K562 (cell line): ENCODE measurements at regions not wholly inside any gene's neighbourhood (a gene's known extent, or its start where the extent isn't known, plus 50 kb on each side); places are given as distances from the start of the nearest gene placed in this dataset.

Source experiments
- ATAC-seq: fragments of 200-7000 bp; cut with Tn5 transposase; 3 replicates; pipeline ENCODE4 v1.9.1; 2020; ENCODE audit warnings: moderate library complexity
- BruUV-seq: library from RNA; stranded (reverse); fragments of 400-500 nt; replicated peaks from 2 replicates; lab custom pipeline; 2021; lab: Mats Ljungman, UMichigan
- CTCF ChIA-PET: fragments of 300-600 bp; formaldehyde crosslinking; extraction: SDS; loops from one replicate; lab custom pipeline; 2021; ENCODE audit warnings: low intra/inter-chr PET ratio; lab: Yijun Ruan, JAX
- POLR2A ChIA-PET: fragments of 300-600, 350-650 bp; sonication (Branson Sonifier 250); formaldehyde crosslinking; extraction: SDS; loops from one replicate; lab custom pipeline; 2021; ENCODE audit warnings: antibody characterized with exemption, inconsistent platforms; lab: Yijun Ruan, JAX
- DNase-seq, 4 experiments: peaks; one replicate each; pipeline versions ENCODE4 v3.0.0 to v3.0.0-alpha.2; 2011 to 2018; ENCODE audit warnings: low spot score in 3 of 4, mixed read lengths in 3 of 4; ENCODE audit errors: extremely low read depth in 1 of 4
- FAIRE-seq: peaks from 2 replicates; lab custom pipeline; 2011; peaks lifted over from hg19 to GRCh38; lab: Jason Lieb, UNC
- H2AFZ ChIP-seq: 2 replicates; pipeline ENCODE4 v1.6.0; 2011; ENCODE audit warnings: low read depth, low read length, control low read depth, inconsistent platforms
- H3K27ac ChIP-seq: fragments of 200-600 bp; 3 replicates; pipeline ENCODE4 v1.8.0; 2011; ENCODE audit warnings: low read depth, mild to moderate bottlenecking, control low read depth, inconsistent platforms, low read length, moderate library complexity, mixed read lengths; ENCODE audit errors: extremely low read depth
- H3K27me3 ChIP-seq, 2 experiments: fragments of 300-600 bp in 1 of 2; 2 replicates in 1 of 2; 3 replicates in 1 of 2; pipeline versions ENCODE4 v1.6.0 to v1.8.0; 2011; ENCODE audit warnings: inconsistent platforms in 2 of 2, low read length in 2 of 2, mild to moderate bottlenecking in 1 of 2, mixed read lengths in 1 of 2, moderate library complexity in 1 of 2; ENCODE audit not compliant: control insufficient read depth in 2 of 2, insufficient read depth in 2 of 2
- H3K36me3 ChIP-seq: fragments of 300-600 bp; 3 replicates; pipeline ENCODE4 v1.8.0; 2011; ENCODE audit warnings: mild to moderate bottlenecking, low read length, inconsistent platforms; ENCODE audit not compliant: control insufficient read depth, insufficient read depth
- H3K4me1 ChIP-seq, 2 experiments: fragments of 200-600 bp in 1 of 2; replicated peaks in 1 of 2; 2 replicates in 1 of 2; 3 replicates in 1 of 2; pipeline versions ENCODE4 v1.5.1 to v1.8.0; 2011; ENCODE audit warnings: inconsistent platforms in 2 of 2, low read length in 2 of 2, mild to moderate bottlenecking in 1 of 2, mixed read lengths in 1 of 2, moderate library complexity in 1 of 2; ENCODE audit not compliant: control insufficient read depth in 2 of 2, insufficient read depth in 2 of 2
- H3K4me2 ChIP-seq: 2 replicates; pipeline ENCODE4 v1.6.1; 2011; ENCODE audit warnings: low read length, control low read depth, inconsistent platforms, mixed read lengths; ENCODE audit not compliant: insufficient read depth
- H3K4me3 ChIP-seq: fragments of 200-600 bp; sonication (generic), shearing (Covaris generic); 2 replicates; pipeline ENCODE4 v1.5.1; 2016; ENCODE audit warnings: control low read depth, inconsistent platforms
- H3K79me2 ChIP-seq: fragments of 200-600 bp; 3 replicates; pipeline ENCODE4 v1.8.0; 2011; ENCODE audit warnings: low read length, inconsistent platforms; ENCODE audit not compliant: control insufficient read depth, insufficient read depth
- H3K9ac ChIP-seq, 2 experiments: 2 replicates each; pipeline versions ENCODE4 v1.6.0 to v1.6.1; 2011; ENCODE audit warnings: low read depth in 2 of 2, low read length in 2 of 2, control low read depth in 1 of 2, inconsistent platforms in 1 of 2, mild to moderate bottlenecking in 1 of 2, mixed read lengths in 1 of 2; ENCODE audit not compliant: insufficient read depth in 1 of 2
- H3K9me1 ChIP-seq: one replicate; pipeline ENCODE4 v1.6.0; 2011; ENCODE audit warnings: inconsistent platforms, mild to moderate bottlenecking, low read length, moderate library complexity; ENCODE audit not compliant: control insufficient read depth, insufficient read depth
- H3K9me3 ChIP-seq: replicated peaks from 2 replicates; pipeline ENCODE4 v1.5.1; 2011; ENCODE audit warnings: low read depth, low read length, inconsistent platforms; ENCODE audit not compliant: control insufficient read depth, insufficient read depth
- H4K20me1 ChIP-seq: replicated peaks from 2 replicates; pipeline ENCODE4 v1.6.1; 2011; ENCODE audit warnings: low read length, inconsistent platforms, mixed read lengths; ENCODE audit not compliant: control insufficient read depth, insufficient read depth
- HEY1 ChIP-seq: fragments of 250-450 bp; sonication (Bioruptor Pico); IDR thresholded peaks from 2 replicates; pipeline ENCODE4 v1.5.0; 2020; ENCODE audit warnings: mild to moderate bottlenecking, moderate library complexity, borderline replicate concordance
- MIER1 ChIP-seq: fragments of 450-650 bp; IDR thresholded peaks from 2 replicates; pipeline ENCODE4 v1.6.1; 2016; ENCODE audit warnings: antibody characterized with exemption, mild to moderate bottlenecking, low read depth
- NR4A1 ChIP-seq, 2 experiments: fragments of 250-450 bp in 1 of 2; fragments of 450-650 bp in 1 of 2; sonication (Bioruptor Pico) in 1 of 2; IDR thresholded peaks; 2 replicates each; pipeline versions ENCODE4 v1.4.0 to v1.6.1; 2016 to 2020; ENCODE audit warnings: mild to moderate bottlenecking in 2 of 2, missing compliant biosample characterization in 1 of 2, missing genetic modification characterization in 1 of 2, moderate library complexity in 1 of 2
- PYGO2 ChIP-seq: fragments of 450-650 bp; IDR thresholded peaks from 2 replicates; pipeline ENCODE4 v1.6.1; 2016; ENCODE audit warnings: mild to moderate bottlenecking, missing genetic modification characterization, moderate library complexity, missing compliant biosample characterization
- ZNF212 ChIP-seq: fragments of 450-650 bp; formaldehyde crosslinking; IDR thresholded peaks from 2 replicates; pipeline ENCODE4 v1.4.0; 2020; ENCODE audit warnings: mild to moderate bottlenecking
- ZNF583 ChIP-seq: fragments of 250-450 bp; sonication (Bioruptor Pico); IDR thresholded peaks from 2 replicates; pipeline ENCODE4 v1.4.0; 2020
- ZNF830 ChIP-seq: fragments of 250-450 bp; sonication (Bioruptor Pico); IDR thresholded peaks from 2 replicates; pipeline ENCODE4 v1.5.0; 2021; ENCODE audit warnings: mild to moderate bottlenecking
- ZSCAN29 ChIP-seq: fragments of 450-650 bp; IDR thresholded peaks from 2 replicates; pipeline ENCODE4 v1.6.1; 2017
- WGBS: fragments of 100-300 bp; shearing (Covaris generic); methylation state at CpG from one replicate; pipeline ENCODE4 v1.1.6; 2016; ENCODE audit warnings: low coverage, mixed read lengths; ENCODE audit not compliant: insufficient coverage; ENCODE audit errors: missing lambda C conversion rate; 5-methylcytosine and 5-hydroxymethylcytosine counted together
- in situ Hi-C: fragments of 300-500 bp; cut with MboI; formaldehyde crosslinking; loops from 4 replicates; pipeline ENCODE4 v1.15.0; 2018; ENCODE audit warnings: inconsistent platforms, mixed read lengths
- intact Hi-C: fragments of 100-400 bp; cut with micrococcal nuclease; formaldehyde crosslinking; loops from 2 replicates; pipeline ENCODE4 v1.14.2; 2022
- TF ChIP-seq, protein P1 (sequence below): fragments of 450-650 bp; formaldehyde crosslinking; IDR thresholded peaks from 2 replicates; pipeline ENCODE4 v1.4.0; 2022; ENCODE audit warnings: missing genetic modification characterization

DNA sequence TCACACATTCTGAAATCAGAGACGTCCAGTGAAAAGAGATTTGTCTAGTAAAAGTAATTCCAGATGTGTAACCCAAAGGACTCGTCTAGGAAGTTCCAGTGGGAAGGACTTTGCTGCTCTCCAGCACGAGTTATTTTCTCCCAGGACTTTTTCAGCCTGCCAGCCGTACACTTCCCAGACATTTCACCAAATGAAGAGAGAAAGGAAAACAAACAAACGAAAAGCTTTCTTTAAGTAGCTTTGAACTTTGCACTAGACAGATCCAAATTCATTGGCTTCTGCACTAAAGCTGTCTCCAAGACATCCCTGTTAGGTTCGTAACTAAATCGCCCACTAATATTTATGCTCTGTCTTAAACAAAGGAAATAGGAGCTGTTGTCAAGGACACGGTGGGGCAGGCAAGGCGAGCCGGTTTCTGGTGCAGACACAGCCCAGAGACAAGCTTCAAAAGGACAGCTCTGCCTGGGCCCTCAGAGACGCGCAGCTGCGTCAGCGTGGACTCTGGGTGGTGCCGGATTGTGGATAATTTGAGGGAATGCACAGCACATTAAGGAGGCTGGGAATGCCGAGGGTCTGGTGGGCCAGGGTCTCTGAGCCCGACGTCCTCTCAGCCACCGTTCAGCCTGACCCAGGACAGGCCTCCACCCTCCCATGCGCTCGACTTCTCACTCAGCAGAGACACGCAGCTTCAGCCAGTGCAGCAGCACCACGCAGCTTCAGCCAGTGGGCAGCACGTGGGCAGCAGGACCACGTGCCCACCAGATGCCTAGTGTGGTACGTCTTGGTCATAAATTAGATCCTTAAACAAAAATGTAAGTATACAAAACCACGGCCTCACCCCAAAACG lies 64.1 kb upstream of the INSIG1 start (continued):
- TF ChIP-seq NR4A1 (CRISPR knock-in tag; IDR thresholded peaks at IDR 0.05) (no peak), NR4A1 (tag; IDR thresholded peaks at IDR 0.05) (no peak)

DNA sequence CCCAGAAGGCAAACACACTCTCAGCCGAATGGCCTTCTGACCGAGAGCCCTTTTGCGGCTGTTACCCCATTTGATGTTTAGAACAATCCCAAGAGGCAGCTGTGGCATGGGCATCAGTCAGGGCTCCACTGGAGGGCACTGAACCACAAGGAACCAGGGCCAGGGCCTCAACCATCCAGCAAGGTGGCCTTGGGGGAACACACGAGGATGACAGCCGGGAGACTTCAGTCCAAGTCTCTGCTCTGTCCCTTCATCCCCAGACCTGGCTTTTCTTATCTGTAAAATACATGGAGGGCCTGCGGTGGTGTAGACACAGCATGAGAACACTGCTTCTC lies 63.6 kb upstream of the INSIG1 start:
- no peak overlapping the region for H3K4me2 ChIP-seq
- DNase-seq (no peak), ATAC-seq (peak; percentile 45)
- no peak overlapping the region for H2AFZ ChIP-seq
- H4K20me1 ChIP-seq: peaks cover 10% of the 10 kb centered on the region
- POLR2A ChIA-PET: interaction anchor here (0.7 to 3.8 kb wide), 3 partner anchors 9 to 30 kb away, joined by 3 to 16 read pairs (median 6); no protein-coding TSS in a partner anchor
- no peak for TF ChIP-seq ZNF830 (CRISPR knock-in tag)
- TF ChIP-seq, protein P1, sequence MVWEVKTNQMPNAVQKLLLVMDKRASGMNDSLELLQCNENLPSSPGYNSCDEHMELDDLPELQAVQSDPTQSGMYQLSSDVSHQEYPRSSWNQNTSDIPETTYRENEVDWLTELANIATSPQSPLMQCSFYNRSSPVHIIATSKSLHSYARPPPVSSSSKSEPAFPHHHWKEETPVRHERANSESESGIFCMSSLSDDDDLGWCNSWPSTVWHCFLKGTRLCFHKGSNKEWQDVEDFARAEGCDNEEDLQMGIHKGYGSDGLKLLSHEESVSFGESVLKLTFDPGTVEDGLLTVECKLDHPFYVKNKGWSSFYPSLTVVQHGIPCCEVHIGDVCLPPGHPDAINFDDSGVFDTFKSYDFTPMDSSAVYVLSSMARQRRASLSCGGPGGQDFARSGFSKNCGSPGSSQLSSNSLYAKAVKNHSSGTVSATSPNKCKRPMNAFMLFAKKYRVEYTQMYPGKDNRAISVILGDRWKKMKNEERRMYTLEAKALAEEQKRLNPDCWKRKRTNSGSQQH (CRISPR knock-in tag): no peak
- 0 out of 2 replicates have a peak, but pooled peaks have one; percentile 47 for TF ChIP-seq ZSCAN29
- no peak for TF ChIP-seq HEY1 (CRISPR knock-in tag)
- no peak for TF ChIP-seq ZNF212
- no peak for TF ChIP-seq ZNF583 (CRISPR knock-in tag)
- no peak for TF ChIP-seq PYGO2 (tag)
- TF ChIP-seq MIER1: no peak
- TF ChIP-seq, all 486 proteins: peak for 1
- no TSS peak for BruUV-seq
- Histone ChIP-seq H3K9me3 (no peaks in the 10 kb centered on the region), H3K9me1 (no peaks in the 10 kb centered on the region), H3K36me3 (no peaks in the 10 kb centered on the region), H3K27me3 (peaks cover 83 to 97% of the 10 kb centered on the region in 2 experiments), H3K4me1 (peaks cover 0 to 7% of the 10 kb centered on the region in 2 experiments; a peak in 1 of 5 replicates), H3K79me2 (no peaks in the 10 kb centered on the region), H3K4me3 (no peak overlapping the region), H3K27ac (no peak overlapping the region), H3K9ac (no peak overlapping the region)
- 13% methylated on average over 6 of the region's 6 CpGs for WGBS
- CTCF ChIA-PET: no interaction called here
- intact Hi-C loops (no loop called here), in situ Hi-C loops (no loop called here)
- peak; percentile 68 for FAIRE-seq
